DOHH2 (cell line): ENCODE measurements at regions not wholly inside any gene's neighbourhood (a gene's known extent, or its start where the extent isn't known, plus 50 kb on each side); places are given as distances from the start of the nearest gene placed in this dataset.
"Not testable (repeated sequence)": the region's sequence is repeated elsewhere in the genome, so short reads cannot be mapped to it uniquely, and the experiment has no call there.

Experiments
- CTCF ChIP-seq: fragments of 200-600 bp; sonication (generic); IDR thresholded peaks from one replicate; pipeline ENCODE4 v1.5.1; 2014; ENCODE audit warnings: antibody characterized with exemption, mild to moderate bottlenecking, low read depth, low read length; ENCODE audit not compliant: poor library complexity, severe bottlenecking
- EZH2phosphoT487 ChIP-seq: fragments of 200-600 bp; sonication (generic); IDR thresholded peaks from 2 replicates; pipeline ENCODE4 v1.6.1; 2017; ENCODE audit warnings: borderline replicate concordance, mild to moderate bottlenecking, antibody characterized with exemption, low read length, moderate library complexity, mixed read lengths

GRCh38 chr6:68181027-68181426 is 454.1 kb upstream of the ADGRB3 start:
- not testable (repeated sequence) for TF ChIP-seq CTCF, EZH2phosphoT487
